GM12891 (cell line): ENCODE measurements at regions not wholly inside any gene's neighbourhood (a gene's known extent, or its start where the extent isn't known, plus 50 kb on each side); places are given as distances from the start of the nearest gene placed in this dataset.

Experiments
- PAX5 ChIP-seq: IDR thresholded peaks from 2 replicates; pipeline ENCODE4 v1.6.1; 2011; ENCODE audit warnings: low read length, moderate library complexity, mild to moderate bottlenecking; ENCODE audit not compliant: insufficient read depth, severe bottlenecking
- POLR2A ChIP-seq: IDR thresholded peaks from 2 replicates; pipeline ENCODE4 v1.6.1; 2011; ENCODE audit warnings: low read depth, low read length, control low read depth
- POLR2AphosphoS5 ChIP-seq: IDR thresholded peaks from 2 replicates; pipeline ENCODE4 v1.6.1; 2011; ENCODE audit warnings: low read depth, low read length, control low read depth
- TAF1 ChIP-seq: IDR thresholded peaks from 2 replicates; pipeline ENCODE4 v1.6.1; 2011; ENCODE audit warnings: low read depth, low read length, control low read depth

GRCh38 chr12:89825591-89826449 lies 117.2 kb upstream of the ATP2B1 start:
- TF ChIP-seq PAX5 (no peak), TAF1 (no peak), POLR2A (no peak), POLR2AphosphoS5 (no peak)
